HG02759 (cell line): ENCODE measurements at regions not wholly inside any gene's neighbourhood (a gene's known extent, or its start where the extent isn't known, plus 50 kb on each side); places are given as distances from the start of the nearest gene placed in this dataset.

Source experiments
- ATAC-seq: cut with Tn5 transposase; IDR thresholded peaks from one replicate; pipeline ENCODE4 v1.9.1; 2021; ENCODE audit warnings: mild to moderate bottlenecking, moderate library complexity; ENCODE audit not compliant: unreplicated experiment

DNA sequence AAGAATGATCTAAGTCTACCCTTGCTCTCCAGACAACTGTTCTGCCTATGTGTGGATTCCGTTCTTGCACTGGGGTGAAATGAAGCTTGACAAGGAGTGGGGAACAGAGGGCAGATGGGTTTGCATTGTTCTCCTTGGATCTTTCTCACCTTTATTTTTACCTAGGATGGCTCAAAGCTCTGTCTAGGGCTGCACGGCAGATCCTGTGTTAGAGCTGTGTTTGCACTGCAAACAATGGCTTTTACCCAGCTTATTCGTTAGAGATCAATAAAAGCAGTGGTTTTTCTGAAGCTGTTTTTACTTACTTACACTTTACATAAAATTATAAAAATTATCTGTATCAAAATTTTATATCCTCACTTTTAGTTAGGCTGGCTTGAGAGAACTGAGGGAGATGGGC lies 105.1 kb downstream of the LRIG3 start:
- ATAC-seq: no peak

DNA sequence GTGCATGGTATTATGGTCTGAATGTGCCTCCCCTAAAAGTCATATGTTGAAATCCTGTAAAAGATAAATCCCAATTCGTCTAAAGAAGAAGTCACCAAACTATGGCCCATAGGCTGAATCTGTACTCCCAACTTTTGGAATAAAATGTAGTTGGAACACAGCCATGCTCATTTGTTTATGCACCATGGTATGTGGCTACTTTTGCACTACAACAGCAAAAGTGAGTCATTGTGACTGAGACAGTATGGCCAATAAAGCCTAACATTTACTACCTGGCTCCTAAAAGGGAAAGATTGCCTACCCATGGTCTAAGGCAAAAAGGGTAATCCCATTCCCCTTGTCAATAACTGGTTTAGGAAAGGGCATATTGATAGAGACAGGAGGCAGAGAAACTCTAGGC lies 101.8 kb downstream of the LRIG3 start:
- ATAC-seq: no peak

DNA sequence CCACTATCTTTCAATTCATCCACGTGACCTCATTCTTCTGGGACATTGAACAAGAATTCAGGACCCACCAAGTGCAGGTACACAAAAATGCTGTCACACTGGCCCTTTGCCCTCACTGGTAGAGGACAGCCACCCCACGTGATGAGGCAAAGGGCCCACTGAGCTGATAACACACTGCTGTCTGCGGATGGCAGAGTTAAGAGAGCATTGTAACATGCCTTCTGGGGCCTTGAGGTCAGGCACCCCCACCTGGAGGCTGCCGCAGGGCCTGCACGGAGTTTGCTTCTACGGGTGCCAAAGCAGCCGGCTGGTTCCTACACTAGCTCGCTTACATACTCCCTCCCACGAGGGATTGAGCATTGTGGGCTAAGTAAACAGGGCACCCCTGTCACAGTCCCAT lies 101.0 kb downstream of the LRIG3 start:
- ATAC-seq: no peak

DNA sequence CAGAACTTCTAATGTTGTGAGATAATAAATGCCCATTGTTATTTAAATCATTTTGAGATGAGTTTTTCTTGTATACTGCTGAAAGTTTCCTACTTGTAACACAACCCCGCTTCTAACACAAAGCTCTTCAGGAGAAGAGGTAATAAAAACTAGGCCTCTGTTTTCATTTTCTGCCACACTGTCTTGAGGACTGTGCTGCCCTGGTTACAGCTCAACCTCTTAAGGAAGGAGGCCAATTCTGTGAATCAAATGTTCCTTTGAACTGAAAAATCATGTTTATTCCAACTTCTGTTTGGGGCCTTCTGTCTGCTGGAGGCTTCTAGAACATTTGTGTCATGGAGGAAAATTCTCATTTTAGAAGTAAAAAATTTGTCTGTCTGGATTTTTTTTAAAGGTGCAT lies 100.3 kb downstream of the LRIG3 start:
- no peak for ATAC-seq
